ENCODE measurements at regions not wholly inside any gene's neighbourhood (a gene's known extent, or its start where the extent isn't known, plus 50 kb on each side); places are given as distances from the start of the nearest gene placed in this dataset.

DNA sequence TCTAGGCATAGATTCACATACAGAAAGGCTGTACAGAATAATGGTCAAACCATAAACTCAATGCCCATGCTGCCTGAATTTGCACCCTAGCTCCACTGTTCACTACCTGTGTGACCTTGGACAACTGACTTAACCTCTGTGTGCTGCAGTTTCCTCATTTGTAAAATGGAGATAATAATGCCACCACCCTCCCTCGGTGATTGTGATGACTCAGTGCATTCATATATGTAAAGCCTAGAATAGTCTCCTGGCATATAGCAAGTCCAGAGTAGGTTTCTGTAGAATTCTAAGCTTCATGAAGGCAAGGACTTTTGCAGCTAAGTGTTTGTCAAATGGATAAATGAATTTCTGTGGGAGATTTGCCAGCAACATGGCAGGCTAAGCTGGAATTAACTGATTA lies 297.8 kb upstream of the NR4A3 start:
- DNase-seq (no peak), ATAC-seq (ENCODE audit: low read depth) (no peak)
- TF ChIP-seq, protein P1, sequence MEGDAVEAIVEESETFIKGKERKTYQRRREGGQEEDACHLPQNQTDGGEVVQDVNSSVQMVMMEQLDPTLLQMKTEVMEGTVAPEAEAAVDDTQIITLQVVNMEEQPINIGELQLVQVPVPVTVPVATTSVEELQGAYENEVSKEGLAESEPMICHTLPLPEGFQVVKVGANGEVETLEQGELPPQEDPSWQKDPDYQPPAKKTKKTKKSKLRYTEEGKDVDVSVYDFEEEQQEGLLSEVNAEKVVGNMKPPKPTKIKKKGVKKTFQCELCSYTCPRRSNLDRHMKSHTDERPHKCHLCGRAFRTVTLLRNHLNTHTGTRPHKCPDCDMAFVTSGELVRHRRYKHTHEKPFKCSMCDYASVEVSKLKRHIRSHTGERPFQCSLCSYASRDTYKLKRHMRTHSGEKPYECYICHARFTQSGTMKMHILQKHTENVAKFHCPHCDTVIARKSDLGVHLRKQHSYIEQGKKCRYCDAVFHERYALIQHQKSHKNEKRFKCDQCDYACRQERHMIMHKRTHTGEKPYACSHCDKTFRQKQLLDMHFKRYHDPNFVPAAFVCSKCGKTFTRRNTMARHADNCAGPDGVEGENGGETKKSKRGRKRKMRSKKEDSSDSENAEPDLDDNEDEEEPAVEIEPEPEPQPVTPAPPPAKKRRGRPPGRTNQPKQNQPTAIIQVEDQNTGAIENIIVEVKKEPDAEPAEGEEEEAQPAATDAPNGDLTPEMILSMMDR (IDR thresholded peaks at IDR 0.05) = no peak
- Mint-ChIP-seq H3K27me3 (peaks cover 2% of the 10 kb centered on the region), H3K4me3 (no peak overlapping the region), H3K27ac (no peak overlapping the region), H3K9me3 (peaks cover 6% of the 10 kb centered on the region), H3K4me1 (no peaks in the 10 kb centered on the region), H3K36me3 (ENCODE audit: low read depth) (no peaks in the 10 kb centered on the region)
- intact Hi-C loops (cut with micrococcal nuclease) = no loop called here
- CTCF ChIA-PET = no interaction called here
- POLR2A ChIA-PET = no interaction called here

DNA sequence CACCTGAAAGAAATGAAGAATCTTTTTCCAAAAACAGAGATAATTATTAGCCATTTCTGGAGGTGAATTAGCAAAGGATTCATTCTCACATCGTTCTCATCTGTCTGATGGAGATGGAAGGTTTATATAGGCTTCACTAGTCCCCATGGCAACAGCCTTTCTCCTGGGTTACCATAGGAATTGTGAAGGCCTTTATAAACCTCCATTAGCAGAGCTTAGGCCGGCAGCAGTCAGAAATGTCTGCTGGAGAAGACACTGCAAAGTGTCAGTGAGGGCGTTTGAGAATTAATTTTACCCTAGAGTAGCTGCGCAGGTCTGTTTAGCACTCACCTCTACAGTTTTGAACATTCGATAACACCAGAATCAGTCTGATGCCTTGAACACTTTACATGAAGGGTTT lies 290.4 kb upstream of the NR4A3 start:
- H3K27me3 Mint-ChIP-seq = no peaks in the 10 kb centered on the region
- no peak overlapping the region for H3K4me3 Mint-ChIP-seq
- POLR2A ChIA-PET = interaction anchor here (1.0 kb wide), 1 partner anchor 16 kb away, joined by 3 read pairs; no protein-coding TSS in a partner anchor
- peaks cover 3% of the 10 kb centered on the region for H3K9me3 Mint-ChIP-seq
- CTCF ChIA-PET = interaction anchor here (1.8 kb wide), 1 partner anchor 18 kb away, joined by 6 read pairs; no protein-coding TSS in a partner anchor
- ATAC-seq (ENCODE audit: low read depth) = no peak
- TF ChIP-seq, protein P1 (IDR thresholded peaks at IDR 0.05) = no peak
- intact Hi-C loops (cut with micrococcal nuclease) = no loop called here
- DNase-seq = no peak
- no peaks in the 10 kb centered on the region for H3K36me3 Mint-ChIP-seq (ENCODE audit: low read depth)
- H3K4me1 Mint-ChIP-seq = no peaks in the 10 kb centered on the region
- H3K27ac Mint-ChIP-seq = no peak overlapping the region

DNA sequence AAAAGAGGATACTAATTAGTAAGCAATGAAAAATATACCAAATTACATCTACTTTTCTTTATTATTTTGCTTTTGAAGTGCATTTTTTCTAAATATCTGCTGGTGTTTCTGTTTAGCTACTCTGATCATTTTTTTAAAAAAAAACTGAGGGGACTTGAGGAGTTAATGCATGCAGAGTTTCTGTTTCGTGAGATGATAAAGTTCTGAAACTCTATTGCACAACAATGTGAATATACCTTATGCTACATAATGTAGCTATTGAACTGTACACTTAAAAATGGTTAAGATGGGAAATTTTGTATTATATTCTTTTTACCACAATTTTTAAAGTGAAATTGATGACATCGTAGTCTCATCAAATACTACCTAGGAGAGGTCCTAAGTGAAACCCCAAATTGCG lies 288.3 kb upstream of the NR4A3 start:
- Mint-ChIP-seq H3K4me3 (no peak overlapping the region), H3K36me3 (ENCODE audit: low read depth) (no peaks in the 10 kb centered on the region), H3K27ac (no peak overlapping the region), H3K4me1 (no peaks in the 10 kb centered on the region), H3K9me3 (no peaks in the 10 kb centered on the region), H3K27me3 (peaks cover 3% of the 10 kb centered on the region)
- intact Hi-C loops (cut with micrococcal nuclease) = no loop called here
- ATAC-seq (ENCODE audit: low read depth) (no peak), DNase-seq (no peak)
- TF ChIP-seq, protein P1 (IDR thresholded peaks at IDR 0.05) = no peak
- ChIA-PET POLR2A (interaction anchor here (0.6 to 0.9 kb wide), 3 partner anchors 12 to 145 kb away, joined by 3 read pairs; no protein-coding TSS in a partner anchor), CTCF (no interaction called here)

DNA sequence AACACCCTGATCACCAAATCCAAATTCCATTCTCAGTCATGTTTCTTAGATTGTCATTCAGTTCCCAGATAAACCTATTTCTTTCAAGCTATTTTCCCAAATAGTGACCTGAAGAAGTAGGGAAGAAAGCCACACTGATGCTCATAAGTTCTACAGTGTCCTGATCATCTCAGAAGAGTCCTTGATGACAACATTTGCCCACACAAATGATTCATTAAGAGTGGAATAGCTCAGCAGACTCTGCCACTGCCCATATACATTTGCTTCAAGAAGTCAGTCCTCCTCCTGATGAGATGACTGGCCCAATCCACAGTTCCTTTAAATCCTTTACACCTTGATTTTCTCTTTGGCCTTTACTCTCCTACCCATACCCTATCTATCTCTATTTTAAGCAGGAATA lies 283.7 kb upstream of the NR4A3 start:
- Mint-ChIP-seq H3K27me3 (peaks cover 3% of the 10 kb centered on the region), H3K36me3 (ENCODE audit: low read depth) (no peaks in the 10 kb centered on the region), H3K9me3 (no peaks in the 10 kb centered on the region), H3K4me3 (no peak overlapping the region), H3K27ac (no peak overlapping the region), H3K4me1 (no peaks in the 10 kb centered on the region)
- ChIA-PET POLR2A (interaction anchor here (1.0 kb wide), 1 partner anchor 24 kb away, joined by 3 read pairs; no protein-coding TSS in a partner anchor), CTCF (no interaction called here)
- intact Hi-C loops (cut with micrococcal nuclease) = no loop called here
- TF ChIP-seq, protein P1 (IDR thresholded peaks at IDR 0.05) = no peak
- ATAC-seq (ENCODE audit: low read depth) (no peak), DNase-seq (no peak)

DNA sequence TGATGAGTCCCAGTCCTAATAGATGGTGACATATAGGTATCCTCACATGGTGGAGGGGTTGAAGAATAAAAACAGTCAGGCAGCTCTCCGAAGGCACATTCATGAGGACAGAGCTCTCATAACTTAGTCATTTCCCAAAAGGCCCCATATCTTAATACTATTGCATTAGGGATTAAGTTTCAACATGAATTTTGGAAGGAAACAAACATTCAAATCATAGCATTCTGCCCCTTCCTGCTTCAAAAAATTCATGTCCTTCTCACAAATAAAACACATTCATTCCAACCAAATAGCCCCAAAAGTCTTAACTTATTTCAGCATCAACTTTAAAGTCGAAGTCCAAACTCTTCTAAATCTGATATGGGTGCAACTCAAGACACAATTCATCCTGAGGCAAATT lies 277.2 kb upstream of the NR4A3 start:
- CTCF ChIA-PET = no interaction called here
- intact Hi-C loops (cut with micrococcal nuclease) = no loop called here

More for the DNA sequence above, 277.2 kb upstream of the NR4A3 start:
- Mint-ChIP-seq H3K27ac (no peak overlapping the region), H3K27me3 (peaks cover 9% of the 10 kb centered on the region), H3K4me3 (no peak overlapping the region), H3K36me3 (ENCODE audit: low read depth) (no peaks in the 10 kb centered on the region), H3K4me1 (no peaks in the 10 kb centered on the region), H3K9me3 (peaks cover 10% of the 10 kb centered on the region)
- no peak for DNase-seq
- POLR2A ChIA-PET = no interaction called here
- no peak for ATAC-seq (ENCODE audit: low read depth)
- TF ChIP-seq, protein P1 (IDR thresholded peaks at IDR 0.05) = no peak

All from activated B cell treated with CpG ODN at 0.5 μM for 24 hours (primary cell).